Parathyroid adenoma (tissue), 2 donors: ENCODE measurements at regions not wholly inside any gene's neighbourhood (a gene's known extent, or its start where the extent isn't known, plus 50 kb on each side); places are given as distances from the start of the nearest gene placed in this dataset.

Source experiments
- H2AFZ ChIP-seq: fragments of 300-600 bp; sonication (generic); one replicate; pipeline ENCODE4 v1.7.0; 2017; ENCODE audit warnings: antibody characterized with exemption, mild to moderate bottlenecking
- H3K27ac ChIP-seq: fragments of 300-600 bp; sonication (generic); one replicate; pipeline ENCODE4 v1.7.0; 2017
- H3K27me3 ChIP-seq: fragments of 300-600 bp; sonication (generic); one replicate; pipeline ENCODE4 v1.7.0; 2017; ENCODE audit warnings: low read length; ENCODE audit not compliant: control insufficient read depth, insufficient read depth
- H3K36me3 ChIP-seq: fragments of 300-600 bp; sonication (generic); one replicate; pipeline ENCODE4 v1.7.0; 2017; ENCODE audit warnings: low read length; ENCODE audit not compliant: control insufficient read depth, insufficient read depth
- H3K4me1 ChIP-seq: fragments of 300-600 bp; sonication (generic); one replicate; pipeline ENCODE4 v1.7.0; 2017; ENCODE audit warnings: control low read depth
- H3K4me2 ChIP-seq: fragments of 300-600 bp; sonication (generic); one replicate; pipeline ENCODE4 v1.7.0; 2017; ENCODE audit warnings: low read length
- H3K4me3 ChIP-seq: fragments of 300-600 bp; sonication (generic); one replicate; pipeline ENCODE4 v1.7.0; 2017; ENCODE audit warnings: low read depth, low read length
- H3K79me2 ChIP-seq: fragments of 300-600 bp; sonication (generic); one replicate; pipeline ENCODE4 v1.7.0; 2017; ENCODE audit warnings: control low read depth
- H3K9ac ChIP-seq: fragments of 300-600 bp; sonication (generic); one replicate; pipeline ENCODE4 v1.7.0; 2017; ENCODE audit warnings: mild to moderate bottlenecking
- H3K9me3 ChIP-seq: fragments of 300-600 bp; sonication (generic); one replicate; pipeline ENCODE4 v1.7.0; 2017; ENCODE audit warnings: low read length; ENCODE audit not compliant: control insufficient read depth
- CTCF ChIP-seq: fragments of 300-600 bp; sonication (generic); IDR thresholded peaks from one replicate; pipeline ENCODE4 v1.7.0; 2017; ENCODE audit warnings: antibody characterized with exemption, mild to moderate bottlenecking
- donor health status: primary hyperparathyroidism.

DNA sequence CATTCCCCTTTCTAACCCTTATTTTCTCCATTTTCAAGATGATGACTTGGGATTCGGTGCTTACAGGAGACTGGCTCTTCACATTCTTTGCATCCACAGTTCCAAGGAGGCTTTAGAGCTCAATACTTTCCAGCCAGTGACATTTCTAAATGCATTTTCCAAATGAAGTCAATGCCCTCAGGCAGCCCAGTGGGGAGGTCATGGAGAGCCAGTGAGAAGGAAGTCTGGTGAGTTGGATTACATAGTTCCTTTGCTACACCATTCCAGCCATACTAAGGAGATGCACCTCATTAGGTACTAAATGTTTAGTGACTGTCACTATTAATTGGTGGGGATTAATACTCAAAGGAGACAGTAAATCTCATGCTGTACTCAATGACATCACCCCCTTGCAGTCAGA lies 248.1 kb downstream of the LRRN1 start:
- Histone ChIP-seq H3K9me3 (no peaks in the 10 kb centered on the region), H3K4me2 (no peak overlapping the region), H3K4me3 (no peak overlapping the region), H3K4me1 (no peaks in the 10 kb centered on the region), H3K27me3 (no peaks in the 10 kb centered on the region), H3K36me3 (no peaks in the 10 kb centered on the region), H3K27ac (no peak overlapping the region), H3K9ac (no peak overlapping the region), H3K79me2 (no peaks in the 10 kb centered on the region), H2AFZ (no peak overlapping the region)
- TF ChIP-seq CTCF, result no peak

DNA sequence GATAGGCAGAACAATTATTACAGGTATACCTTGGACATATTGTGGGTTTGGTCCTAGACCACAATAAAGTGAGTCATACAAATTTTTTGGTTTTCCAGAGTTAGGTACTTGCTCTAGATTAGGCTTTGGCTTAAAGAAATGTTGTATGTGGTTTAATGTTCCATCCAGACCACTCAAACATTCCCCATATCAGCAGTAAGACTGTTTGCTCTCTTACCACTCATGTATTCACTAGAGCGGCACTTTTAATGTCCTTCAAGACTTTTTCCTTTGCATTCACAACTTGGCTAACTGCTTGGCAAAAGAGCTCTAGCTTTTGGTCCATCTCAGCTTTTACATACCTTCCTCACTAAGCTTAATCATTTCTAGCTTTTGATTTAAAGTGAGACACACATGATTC lies 250.5 kb upstream of the SETMAR start:
- Histone ChIP-seq H3K36me3 (no peaks in the 10 kb centered on the region), H3K79me2 (no peaks in the 10 kb centered on the region), H3K9ac (no peak overlapping the region), H3K27me3 (no peaks in the 10 kb centered on the region), H3K9me3 (no peaks in the 10 kb centered on the region), H3K4me2 (no peak overlapping the region), H3K27ac (no peak overlapping the region), H2AFZ (no peak overlapping the region), H3K4me1 (no peaks in the 10 kb centered on the region), H3K4me3 (no peak overlapping the region)
- TF ChIP-seq CTCF, result no peak

DNA sequence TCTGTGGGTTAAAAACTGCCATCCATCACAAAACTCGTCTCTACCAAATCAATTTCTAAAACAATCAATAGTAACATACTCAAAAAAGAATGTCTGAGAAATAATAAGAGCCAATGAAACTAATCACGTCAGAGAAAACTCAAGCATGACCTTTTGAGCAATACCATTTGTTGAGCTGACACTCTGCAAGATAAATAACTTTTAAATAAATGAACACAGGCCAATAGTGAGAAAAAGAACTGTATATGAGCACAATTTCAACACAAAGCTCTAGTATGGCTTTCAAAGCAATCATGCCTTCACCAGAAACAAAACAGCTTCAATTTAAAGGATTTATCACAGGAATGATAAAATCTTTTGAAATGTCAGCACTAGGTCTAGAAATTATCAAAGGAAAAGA lies 249.2 kb upstream of the SETMAR start:
- Histone ChIP-seq H3K4me1 (no peaks in the 10 kb centered on the region), H3K9ac (no peak overlapping the region), H3K79me2 (no peaks in the 10 kb centered on the region), H3K36me3 (no peaks in the 10 kb centered on the region), H3K4me3 (no peak overlapping the region), H3K27me3 (no peaks in the 10 kb centered on the region), H2AFZ (no peak overlapping the region), H3K4me2 (no peak overlapping the region), H3K27ac (no peak overlapping the region), H3K9me3 (no peaks in the 10 kb centered on the region)
- no peak for TF ChIP-seq CTCF

GRCh38 chr3:4060064-4060463 lies 243.1 kb upstream of the SETMAR start:
- Histone ChIP-seq H3K36me3 (no peaks in the 10 kb centered on the region), H3K79me2 (no peaks in the 10 kb centered on the region), H3K9me3 (no peaks in the 10 kb centered on the region), H3K27me3 (no peaks in the 10 kb centered on the region), H3K27ac (no peak overlapping the region), H3K4me3 (no peak overlapping the region), H3K4me1 (no peaks in the 10 kb centered on the region), H3K4me2 (no peak overlapping the region), H2AFZ (no peak overlapping the region), H3K9ac (no peak overlapping the region)
- TF ChIP-seq CTCF, result no peak

DNA sequence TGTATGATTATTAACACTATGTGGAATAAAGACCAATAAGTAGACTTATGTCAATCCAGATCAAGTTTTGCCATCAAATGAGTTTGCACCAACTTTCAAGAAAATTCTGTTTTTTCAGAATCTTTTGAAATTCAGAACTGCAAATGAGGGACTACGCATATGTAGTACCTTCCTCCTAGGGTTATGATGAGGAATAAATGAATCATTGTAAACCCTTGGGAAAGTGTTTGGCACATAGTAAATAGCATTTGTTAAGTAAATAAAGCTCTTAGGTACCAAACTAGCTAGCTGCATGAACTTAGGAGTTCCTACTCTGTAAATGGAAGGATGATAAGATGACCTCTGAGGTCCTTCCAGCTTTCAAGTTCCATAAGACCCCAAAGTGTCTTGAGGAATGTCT lies 242.6 kb upstream of the SETMAR start:
- no peak overlapping the region for H3K4me3 ChIP-seq
- H3K4me2 ChIP-seq, result no peak overlapping the region
- H3K9ac ChIP-seq, result no peak overlapping the region
- H3K79me2 ChIP-seq, result no peaks in the 10 kb centered on the region
- no peaks in the 10 kb centered on the region for H3K36me3 ChIP-seq
- H3K9me3 ChIP-seq, result no peaks in the 10 kb centered on the region
- H3K27ac ChIP-seq, result no peak overlapping the region
- no peaks in the 10 kb centered on the region for H3K4me1 ChIP-seq
- no peak overlapping the region for H2AFZ ChIP-seq
- no peaks in the 10 kb centered on the region for H3K27me3 ChIP-seq
- TF ChIP-seq CTCF, result no peak
